Activated CD4-positive, alpha-beta T cell treated with anti-CD3 and anti-CD28 coated beads, Interleukin-2, amount 50 U/mL, for 4 hours (primary cell): ENCODE measurements at regions not wholly inside any gene's neighbourhood (a gene's known extent, or its start where the extent isn't known, plus 50 kb on each side); places are given as distances from the start of the nearest gene placed in this dataset.

Experiments used
- DNase-seq, 2 experiments: peaks; one replicate each; pipeline ENCODE4 v3.0.0-alpha.2; 2020

DNA sequence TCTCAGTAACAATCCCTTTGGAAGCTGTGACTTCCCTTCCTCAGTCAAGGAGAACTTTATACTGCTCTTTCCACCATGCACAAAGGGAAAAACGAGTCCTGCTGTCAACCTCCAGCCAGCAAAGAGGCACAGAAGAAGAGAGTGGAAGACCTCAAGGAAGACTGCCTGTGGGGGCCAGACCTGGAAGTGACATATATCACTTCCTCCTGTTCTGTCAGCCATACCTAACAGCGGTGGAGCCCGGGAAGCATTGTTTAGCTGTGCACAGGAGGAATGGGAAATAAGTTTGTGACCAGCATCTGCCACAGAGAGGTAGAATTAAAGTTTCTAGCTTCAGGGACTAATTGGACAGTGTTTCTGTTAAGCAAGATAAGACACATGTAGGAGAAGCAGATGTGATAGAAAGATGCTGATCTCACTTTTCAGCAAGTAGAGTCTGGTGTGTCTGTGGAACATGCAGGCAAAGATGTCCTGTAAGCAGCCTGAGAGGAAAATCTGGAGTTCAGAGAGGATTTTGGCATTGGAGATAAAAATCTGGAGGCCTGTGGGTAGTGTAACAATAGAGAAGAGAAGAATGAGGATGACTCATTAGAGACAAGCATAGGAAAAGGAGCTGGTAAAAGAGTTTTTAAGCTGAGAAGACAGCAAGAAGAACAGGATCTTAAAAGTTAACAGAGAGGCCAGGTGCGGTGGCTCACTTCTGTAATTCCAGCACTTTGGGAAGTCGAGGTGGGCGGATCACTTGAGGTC, 141.6 kb upstream of the CPSF6 start:
- DNase-seq, result no peak

- no peak for DNase-seq
Measured at GRCh38 chr12:69099201-69099837, 140.1 kb upstream of the CPSF6 start.

DNA sequence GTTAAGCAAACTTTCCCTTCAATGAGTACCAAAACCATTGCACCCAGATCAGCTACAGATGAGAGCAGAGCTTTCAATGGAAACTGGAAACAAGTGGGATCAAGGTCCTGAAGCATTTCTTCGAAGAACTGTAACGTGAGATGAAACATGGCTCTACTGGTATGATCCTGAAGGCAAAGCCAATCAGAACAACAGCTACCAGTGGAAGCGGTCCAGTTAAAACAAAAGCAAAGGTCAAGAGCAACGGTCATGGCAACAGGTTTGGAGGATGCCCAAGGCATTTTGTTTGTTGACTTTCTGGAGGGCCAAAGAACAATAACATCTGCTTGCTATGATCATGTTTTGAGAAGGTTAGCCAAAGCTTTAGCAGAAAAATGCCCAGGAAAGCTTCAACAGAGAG, 137.9 kb upstream of the CPSF6 start:
- DNase-seq, result no peak

DNA sequence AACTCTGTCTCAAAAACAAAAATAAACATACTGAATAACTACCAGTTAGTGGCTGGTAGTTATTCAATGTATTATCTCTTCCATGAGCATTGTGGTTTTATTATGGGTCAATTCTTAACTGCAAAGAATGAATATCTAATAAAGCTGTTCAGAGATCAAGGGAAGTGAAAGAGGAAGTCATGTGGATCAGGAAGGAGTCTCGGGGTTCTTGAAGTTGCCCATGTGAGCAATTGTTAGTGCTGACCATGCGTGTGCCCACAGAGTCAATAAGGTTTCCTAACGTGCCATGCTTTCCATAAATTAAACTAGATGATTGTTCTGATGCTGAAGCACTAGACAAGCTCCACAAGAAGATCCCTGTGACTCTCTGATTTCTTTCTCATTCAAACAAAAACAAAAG, 136.5 kb upstream of the CPSF6 start:
- DNase-seq, result no peak

- no peak for DNase-seq
Measured at GRCh38 chr12:69105101-69105962, 134.0 kb upstream of the CPSF6 start.

DNA sequence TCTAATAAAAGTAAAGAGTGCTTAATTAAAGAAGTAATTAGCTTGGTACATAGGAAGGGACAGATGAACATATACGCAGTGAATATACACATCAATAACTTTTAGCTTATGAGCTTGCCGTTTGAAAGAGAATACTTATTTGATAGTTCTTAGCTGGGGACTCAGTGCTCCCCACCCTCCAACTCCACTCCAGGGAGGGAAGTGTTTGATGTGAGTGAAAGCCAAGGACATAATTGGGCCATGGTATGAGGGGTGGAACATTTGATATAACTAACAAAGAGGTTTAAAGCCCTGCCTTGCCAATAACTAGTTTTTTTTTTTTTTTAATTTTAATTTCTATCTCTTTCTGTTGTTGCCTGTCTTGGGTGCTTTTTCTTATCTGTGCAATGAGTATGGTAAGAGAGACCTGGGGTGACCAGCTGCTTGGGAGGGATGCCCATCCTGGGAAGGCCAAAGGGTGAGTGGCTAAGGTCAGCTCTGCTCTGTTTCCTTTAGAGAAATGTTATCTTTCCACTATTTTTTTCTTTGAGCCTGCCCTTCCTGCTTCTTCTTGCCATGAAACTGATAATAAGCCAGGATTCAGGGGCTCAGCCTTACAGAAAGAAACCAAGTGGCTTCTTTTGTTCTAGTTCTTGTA, 132.8 kb upstream of the CPSF6 start:
- DNase-seq, result no peak

GRCh38 chr12:69107541-69107940, 131.8 kb upstream of the CPSF6 start:
- DNase-seq, result no peak

GRCh38 chr12:69108037-69108436, 131.3 kb upstream of the CPSF6 start:
- DNase-seq, result no peak

DNA sequence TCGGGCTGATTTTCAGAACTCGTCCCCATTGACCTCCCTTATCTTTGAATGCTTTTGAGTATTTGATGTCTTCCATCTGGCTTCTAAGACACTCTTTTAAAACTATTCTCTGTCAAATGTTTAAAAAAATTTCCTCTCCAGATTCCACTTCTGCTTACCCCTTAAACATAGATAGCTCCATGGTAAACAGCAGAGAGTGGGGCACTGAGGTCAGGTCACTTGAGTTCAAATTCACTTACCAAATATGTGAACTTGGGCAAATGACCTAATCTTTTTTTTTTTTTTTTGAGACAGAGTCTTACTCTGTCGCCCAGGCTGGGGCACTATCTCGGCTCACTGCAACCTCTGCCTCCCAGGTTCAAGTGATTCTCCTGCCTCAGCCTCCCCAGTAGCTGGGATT, 126.8 kb upstream of the CPSF6 start:
- no peak for DNase-seq

DNA sequence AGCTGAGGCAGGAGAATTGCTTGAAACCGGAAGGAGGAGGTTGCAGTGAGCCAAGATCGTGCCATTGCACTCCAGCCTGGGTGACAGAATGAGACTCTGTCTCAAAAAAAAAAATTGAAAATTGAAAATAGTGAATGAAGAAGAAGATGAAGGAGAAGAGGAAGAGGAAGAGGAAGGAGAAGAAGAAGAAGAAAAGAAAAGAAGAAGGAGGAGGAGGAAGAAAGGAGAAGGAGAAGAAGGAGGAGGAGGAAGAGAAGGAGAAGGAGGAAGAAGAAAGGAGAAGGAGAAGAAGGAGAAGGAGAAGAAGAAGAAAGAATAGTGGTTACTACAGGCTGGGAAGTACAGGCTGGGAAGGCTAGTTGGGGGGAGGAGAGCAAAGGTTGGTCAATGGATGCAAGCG, 124.3 kb upstream of the CPSF6 start:
- DNase-seq, result no peak

GRCh38 chr12:69115951-69116350, 123.4 kb upstream of the CPSF6 start:
- no peak for DNase-seq

GRCh38 chr12:69117566-69118266, 121.7 kb upstream of the CPSF6 start:
- no peak for DNase-seq

- no peak for DNase-seq
Measured at GRCh38 chr12:69118516-69118915, 120.9 kb upstream of the CPSF6 start.

- no peak for DNase-seq
Measured at GRCh38 chr12:69119770-69120169, 119.6 kb upstream of the CPSF6 start.

DNA sequence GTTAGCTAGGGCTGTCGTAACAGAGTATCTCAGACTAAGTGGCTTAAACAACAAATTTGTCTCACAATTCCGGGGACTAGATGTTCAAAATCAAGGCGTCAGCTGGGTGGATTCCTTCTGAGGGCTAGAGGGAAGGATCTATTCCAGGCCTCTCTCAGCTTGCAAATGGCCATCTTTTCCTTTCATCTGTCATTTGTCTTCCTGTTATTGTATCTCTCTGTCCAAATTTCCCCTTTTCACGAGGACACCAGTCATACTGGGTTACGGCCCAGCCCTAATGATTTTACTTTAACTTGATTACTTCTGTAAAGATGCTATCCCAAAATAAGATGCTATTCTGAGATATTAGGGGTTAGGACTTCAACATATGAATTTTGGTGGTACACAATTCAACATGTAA, 119.0 kb upstream of the CPSF6 start:
- no peak for DNase-seq

GRCh38 chr12:69123311-69123710, 116.1 kb upstream of the CPSF6 start:
- no peak for DNase-seq

DNA sequence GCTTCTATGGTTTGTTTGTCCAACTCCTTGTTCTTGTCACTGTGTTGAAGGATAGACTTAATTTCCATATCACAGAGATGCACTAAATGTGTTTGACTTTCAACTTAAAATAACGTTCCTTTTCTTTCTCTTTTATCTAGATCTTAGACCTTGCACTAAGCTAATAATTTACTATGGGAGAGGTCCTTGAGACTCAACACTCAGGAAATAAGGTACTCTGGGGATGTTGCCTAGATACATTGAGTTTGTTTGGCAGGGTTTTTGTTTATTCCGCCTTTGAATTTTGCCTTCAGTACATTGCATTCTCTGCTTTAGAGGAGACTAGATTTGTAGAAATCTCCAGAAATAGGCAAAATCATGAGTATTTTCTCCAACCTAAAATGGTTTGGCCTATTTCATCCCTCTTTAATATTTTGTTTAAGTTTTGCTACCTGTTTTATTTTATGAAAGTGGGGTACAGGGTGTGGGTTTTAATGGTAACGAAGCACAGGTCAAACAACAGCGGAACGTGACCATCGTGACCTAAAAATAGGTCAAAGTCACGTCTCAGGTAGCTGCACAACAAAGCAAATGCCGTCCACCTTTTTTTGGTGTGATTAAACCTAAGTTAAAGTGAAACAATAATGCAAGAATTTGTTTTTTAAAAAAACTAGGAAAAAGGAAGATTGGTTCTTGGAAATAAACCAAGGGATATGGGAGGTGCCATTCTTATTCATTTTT, 115.3 kb upstream of the CPSF6 start:
- no peak for DNase-seq

GRCh38 chr12:69129017-69129416, 110.4 kb upstream of the CPSF6 start:
- DNase-seq, result no peak

DNA sequence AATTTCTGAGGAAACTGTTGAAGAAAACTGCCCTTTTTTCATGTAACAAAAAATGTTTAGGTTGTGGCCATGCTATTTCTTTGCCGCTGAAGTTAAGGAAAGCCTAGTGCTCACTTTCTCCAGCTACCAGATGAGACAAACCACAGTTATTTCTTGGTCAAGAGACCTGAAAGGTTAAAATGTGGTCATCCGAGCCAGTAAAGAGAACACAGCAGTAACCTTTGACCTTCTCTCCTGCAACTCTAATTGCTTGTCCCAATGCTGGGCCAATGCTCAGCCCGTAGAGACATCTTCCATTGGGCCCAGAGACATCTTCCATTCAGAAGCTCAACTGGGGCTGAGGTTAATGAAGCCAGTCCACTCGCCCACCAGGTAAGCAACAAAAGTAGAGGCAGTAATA, 109.8 kb upstream of the CPSF6 start:
- DNase-seq, result no peak

DNA sequence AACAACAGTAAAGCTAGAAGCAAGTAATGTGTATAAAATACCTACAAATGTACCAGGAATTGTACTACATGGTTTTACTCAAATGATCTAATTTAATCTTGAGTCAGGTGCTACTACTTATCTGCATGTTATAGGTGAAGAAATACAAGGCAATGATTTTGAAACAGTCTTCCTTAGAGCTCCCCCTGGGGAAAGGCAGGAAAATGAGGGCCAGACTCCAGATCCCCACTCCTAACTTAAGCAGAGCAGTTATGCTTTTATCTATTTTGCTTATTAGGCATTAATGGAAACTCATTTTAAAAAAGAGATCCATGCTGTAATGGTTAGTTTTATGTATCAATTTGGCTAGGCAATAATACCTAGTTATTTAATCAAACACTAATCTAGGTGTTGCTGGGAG, 109.3 kb upstream of the CPSF6 start:
- no peak for DNase-seq

- DNase-seq, result no peak
Measured at GRCh38 chr12:69131077-69131476, 108.3 kb upstream of the CPSF6 start.
